GM21528 (cell line): ENCODE measurements at regions not wholly inside any gene's neighbourhood (a gene's known extent, or its start where the extent isn't known, plus 50 kb on each side); places are given as distances from the start of the nearest gene placed in this dataset.
A peak's percentile ranks its signal among the peaks of the same experiment; 100 is the strongest.

Source experiments
- ATAC-seq: cut with Tn5 transposase; IDR thresholded peaks from one replicate; pipeline ENCODE4 v1.9.1; 2021; ENCODE audit warnings: mild to moderate bottlenecking, moderate library complexity; ENCODE audit not compliant: unreplicated experiment, low FRiP score

DNA sequence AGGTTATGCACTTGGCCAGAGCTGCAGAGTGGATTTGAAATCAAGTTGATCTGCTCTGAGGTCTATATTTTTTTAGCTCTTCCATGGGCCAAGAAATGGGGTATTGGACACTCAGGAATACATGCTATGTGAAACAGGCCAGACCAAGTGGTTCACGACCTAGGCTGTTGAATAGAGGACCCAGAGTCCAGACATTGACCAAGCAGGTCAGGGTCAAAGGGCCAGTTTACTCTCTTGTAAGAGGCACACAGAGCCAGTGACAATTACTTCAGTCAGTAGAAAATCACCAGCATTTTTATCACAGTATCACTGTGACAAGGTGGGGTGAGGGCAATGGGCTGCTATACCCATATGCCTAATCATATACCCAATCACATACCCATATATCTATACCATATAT lies 320.6 kb upstream of the RORA start:
- no peak for ATAC-seq

DNA sequence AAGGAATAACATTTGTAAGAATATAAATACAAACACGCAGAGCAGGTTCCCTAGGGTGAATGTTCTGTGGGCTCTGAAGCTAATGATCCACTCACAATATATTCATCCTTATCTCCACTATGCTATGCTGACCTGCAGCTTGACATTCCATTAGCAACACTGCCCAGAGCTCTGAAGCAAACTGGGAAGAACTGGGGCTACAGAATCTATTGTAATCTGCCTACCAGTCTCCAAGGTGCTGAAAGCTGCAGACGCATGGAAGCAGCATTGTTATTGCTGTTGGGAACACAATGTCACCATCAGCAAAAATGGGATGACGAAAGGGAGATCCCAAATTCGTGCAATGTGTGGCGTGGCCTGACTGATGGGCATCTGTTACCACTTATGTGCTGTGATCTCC lies 316.7 kb upstream of the RORA start:
- ATAC-seq = no peak

DNA sequence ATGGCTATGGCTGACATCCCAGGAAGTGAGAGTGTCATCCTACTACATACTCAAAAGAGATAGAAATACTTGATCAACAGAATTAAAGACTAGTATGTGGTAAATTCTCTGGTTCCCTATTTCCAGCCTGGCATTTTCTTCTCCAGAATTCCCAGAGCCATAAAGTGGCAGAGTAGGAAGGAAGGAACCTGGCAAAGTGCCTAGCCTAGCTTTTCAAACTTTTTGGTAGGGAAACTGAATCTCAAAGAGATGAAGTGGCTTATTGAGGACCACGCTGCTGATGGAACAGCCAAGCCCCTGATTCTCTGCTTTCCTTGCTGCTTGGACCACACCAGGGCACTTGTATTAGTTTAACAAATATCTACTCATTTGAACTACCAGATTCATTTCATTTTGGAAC lies 312.4 kb upstream of the RORA start:
- ATAC-seq = no peak

DNA sequence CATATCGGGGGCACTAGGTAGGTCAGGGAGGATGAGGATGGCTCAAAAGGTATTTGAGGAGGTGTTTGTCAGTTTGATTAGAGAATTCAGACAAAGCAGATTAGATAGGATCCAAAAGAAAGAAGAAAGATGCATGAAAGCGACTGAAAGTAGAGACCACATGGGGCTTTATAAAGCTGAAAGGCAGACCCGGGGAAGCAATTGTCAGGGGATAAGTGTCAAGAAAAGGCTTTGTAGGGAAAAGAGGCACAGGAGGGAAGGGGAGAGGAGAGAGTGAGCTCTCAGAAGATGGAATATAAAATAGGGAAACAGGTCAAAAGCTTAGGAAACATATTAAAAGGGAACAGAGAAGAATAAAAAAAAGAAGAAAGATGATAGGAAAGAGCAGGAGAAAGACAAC lies 308.2 kb upstream of the RORA start:
- ATAC-seq = no peak

DNA sequence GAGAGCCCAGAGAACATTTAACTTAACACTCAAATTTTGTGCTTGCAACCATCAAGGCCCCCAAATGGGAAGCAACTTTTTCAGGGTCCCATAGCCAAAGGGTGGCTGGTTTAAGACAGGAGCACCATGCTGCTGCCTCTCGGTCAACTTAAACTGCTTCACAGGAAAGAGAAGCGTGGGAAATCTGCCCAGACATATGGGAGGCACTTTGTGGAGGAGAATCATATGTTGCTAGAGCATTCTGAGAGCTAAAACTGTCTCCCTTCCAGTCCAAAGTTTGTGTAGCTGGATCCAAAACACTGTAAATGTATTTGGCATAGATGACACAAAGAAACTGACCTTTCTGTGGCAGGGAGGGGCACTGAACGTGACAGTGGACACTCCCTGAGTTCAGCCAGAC lies 305.9 kb upstream of the RORA start:
- ATAC-seq = no peak

DNA sequence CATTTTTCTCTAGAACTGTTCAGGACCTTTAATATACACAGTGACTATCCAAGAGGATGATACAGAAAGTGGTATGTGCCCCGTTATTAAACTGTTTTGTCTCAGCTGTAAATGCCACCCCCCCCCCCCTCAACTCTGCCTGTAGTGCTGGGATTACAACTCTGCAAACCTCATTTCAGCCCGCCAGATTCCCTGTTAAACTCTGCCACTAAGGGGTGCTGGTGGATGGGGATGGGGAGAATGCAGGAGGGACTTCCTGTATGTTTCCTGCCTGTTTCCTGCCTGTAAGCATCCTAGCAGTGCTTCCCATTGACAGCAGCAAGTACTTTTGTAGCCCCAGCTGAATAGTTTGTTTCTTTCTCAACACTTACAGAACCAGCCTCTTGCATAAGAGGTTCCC lies 301.7 kb upstream of the RORA start:
- ATAC-seq = no peak

DNA sequence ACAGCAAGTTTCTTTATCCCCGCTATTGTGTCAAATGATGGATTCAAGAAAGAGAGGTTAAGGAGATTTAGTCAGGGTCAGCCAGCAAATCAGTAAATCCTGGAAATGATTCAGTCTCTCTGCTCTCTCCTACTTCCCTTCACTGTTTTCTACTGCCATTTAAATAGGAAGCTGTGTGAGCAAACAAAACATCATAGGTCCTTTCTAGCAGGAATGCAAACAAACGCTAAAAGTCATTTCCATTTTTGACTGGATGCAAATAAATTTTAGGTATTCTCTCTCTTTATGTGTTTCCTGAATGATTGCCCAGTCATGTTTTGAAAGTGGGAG lies 299.4 kb upstream of the RORA start:
- no peak for ATAC-seq

DNA sequence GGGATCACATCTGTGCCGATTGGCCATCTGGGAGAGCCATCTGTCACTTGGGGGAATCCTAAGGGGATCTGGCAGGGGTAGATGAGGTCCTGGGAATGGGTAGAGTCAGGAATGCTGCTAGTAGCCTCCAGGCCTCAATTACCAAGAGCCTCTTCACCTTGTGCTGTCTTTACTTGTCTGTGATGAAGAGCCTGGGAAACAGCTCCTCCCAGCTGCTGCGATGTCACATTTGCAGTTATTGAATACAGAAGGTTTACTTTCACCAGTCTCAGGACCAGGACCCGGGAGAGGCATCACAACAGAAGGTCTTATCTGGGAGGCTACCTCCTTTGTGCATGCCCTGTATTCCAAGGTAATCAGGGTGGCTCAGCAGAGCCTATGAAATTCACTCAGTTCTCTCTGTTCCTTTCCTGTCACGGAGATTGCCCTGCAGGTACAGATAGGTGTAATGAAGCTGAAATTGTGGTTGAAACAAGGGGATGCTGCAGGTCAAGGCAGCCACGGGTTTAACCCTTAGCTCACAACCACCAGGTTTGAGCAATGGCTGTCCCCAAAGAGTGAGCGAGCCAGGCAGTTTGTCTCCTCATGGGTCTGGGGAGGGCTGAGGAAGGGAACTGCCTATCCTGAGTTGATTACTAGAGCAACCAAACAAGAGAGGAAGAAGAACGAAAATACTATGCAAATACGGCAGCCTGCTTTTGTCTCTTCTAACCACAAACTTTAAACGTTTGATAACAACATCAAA lies 298.9 kb upstream of the RORA start:
- ATAC-seq = peak; percentile 63

DNA sequence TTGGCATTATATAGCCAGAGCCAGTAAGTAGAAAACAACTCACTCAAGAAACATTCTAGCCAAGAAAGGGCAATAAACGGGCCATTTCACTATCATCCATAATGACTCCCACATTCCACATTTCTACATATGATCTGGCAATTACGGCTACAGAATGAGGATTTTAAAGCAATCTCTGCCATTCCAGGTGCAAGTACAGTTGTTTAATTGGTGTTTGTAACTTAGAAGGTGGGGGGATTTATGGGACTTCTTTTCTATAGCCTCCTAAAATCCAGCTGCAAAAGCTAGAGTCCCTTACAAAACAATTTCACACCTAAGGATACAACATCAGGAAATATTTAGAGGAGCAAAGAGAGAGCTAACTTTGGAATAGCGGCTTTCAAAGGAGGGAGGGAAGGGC lies 295.4 kb upstream of the RORA start:
- no peak for ATAC-seq

DNA sequence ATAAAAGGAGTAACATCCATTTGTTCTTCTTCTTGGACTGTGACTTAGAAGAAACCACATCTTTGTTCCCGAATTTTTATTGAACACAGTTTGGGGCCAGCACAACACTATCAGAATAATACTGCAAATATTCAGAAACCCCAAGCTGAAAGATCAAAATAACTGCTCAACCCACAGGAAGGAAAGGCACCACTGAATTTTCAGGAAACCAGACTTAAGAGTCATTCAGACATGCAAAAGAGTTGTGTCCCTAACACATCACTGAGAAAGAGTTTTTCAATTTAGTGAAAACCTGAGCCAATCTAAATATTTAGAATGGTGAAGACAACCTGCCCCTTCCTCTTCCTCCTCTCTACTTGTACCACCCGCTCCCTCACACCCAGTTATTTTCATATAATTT lies 295.0 kb upstream of the RORA start:
- ATAC-seq = no peak

DNA sequence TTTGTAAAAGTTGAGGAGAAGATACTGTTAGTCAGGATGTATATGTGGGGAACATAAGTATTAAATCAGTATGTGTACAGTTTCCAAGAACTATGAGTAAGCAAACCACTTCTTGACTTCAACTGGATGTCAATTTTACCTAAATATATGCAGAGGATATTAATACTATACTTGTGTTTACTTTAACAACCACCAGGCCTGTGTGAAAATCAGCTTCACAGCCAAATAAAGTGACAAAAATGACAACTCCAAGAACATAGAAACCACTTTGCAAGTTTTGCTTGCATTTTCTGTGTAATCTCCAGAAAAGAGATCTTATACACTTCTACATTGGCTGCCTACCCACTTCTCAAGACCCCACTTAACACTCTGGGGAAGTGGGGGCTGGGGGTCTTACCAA lies 293.3 kb upstream of the RORA start:
- no peak for ATAC-seq

DNA sequence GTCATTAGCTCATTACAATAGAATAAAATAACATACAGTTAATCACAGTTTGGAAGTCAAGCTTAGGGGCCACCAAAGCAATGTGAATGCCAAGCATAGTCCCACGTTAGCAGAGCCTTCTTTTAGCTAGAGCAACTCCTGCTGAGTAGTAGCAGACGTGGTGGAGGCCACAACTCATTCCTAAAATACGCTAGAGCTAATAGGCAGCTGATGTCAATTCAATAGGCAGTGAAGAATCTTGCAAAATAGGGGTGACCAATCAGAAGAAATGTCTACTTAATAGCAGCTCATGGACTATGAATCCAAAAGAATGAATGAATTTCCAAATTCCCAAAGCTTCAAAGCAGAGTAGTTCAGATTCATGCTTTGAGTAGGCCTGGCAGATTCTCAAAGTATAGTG lies 292.9 kb upstream of the RORA start:
- no peak for ATAC-seq

DNA sequence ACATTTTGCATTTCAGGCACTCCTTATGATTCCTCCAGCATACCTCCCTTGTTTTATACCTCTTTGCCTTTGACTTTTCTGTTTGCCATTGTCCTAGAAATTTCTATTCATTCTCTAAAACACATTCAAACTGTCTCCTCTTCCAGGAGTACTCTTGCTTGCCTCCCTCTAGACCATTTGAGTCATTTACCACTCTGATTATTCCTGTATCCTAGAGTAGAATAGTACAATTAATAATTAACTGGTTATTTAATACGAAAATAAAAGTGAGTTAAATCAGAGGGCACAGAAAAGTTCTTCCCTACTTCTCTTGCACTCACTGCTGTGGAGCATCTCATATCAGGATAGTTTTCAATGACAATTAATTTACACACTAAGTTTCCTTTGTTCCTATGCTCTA lies 290.2 kb upstream of the RORA start:
- no peak for ATAC-seq

DNA sequence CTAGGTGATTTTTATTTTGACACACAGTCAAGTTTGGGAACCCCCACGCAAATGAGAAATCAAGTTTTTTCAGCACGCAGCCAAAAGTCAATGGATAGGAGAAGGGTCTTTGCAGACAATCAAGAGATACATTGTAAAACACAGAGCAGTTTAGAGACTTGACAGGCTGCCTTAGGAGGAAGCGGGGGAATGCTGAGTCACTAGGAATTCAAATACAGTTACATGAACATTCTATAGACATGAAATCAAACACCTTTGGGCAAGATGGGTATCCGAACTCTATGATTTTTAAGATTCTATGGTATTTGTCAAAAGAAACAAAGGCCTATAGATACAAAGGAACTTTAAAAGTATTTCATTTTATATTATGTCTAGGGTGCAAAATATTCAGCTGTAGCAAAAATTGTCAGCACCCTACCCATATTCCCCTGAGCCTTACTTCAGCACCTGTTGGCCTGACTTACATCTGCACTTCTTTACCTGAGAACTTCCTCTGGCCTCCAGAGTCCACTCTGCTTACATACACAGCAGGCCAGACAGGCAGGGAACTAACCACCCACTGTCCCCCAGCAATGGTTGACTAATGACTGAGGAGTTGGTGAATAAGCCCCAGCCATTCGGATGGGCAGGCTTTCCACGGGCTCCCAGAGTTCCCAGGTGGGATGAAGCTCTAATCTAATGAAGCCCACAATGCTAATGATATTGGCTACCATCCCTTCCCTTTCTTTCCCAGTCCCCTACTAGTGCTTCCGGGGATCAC lies 289.3 kb upstream of the RORA start:
- ATAC-seq = no peak

DNA sequence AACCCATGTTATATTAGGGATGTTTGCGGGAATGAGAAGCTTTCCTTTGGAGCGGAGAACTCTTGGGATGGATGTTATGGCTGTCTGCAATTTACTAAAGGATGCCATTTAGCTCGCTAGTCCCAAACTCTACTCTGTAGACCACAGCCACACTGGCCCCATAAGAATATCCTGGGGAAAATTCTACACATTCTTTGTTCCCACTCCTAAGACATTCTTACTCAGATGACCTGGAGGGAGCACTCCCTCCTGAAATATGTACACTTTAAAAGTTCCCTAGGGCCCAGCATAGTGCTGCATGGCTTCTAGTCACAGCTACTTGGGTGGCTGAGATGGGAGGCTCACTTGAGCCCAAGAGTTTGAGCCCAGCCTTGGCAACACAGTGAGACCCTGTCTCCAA lies 288.7 kb upstream of the RORA start:
- ATAC-seq = no peak

DNA sequence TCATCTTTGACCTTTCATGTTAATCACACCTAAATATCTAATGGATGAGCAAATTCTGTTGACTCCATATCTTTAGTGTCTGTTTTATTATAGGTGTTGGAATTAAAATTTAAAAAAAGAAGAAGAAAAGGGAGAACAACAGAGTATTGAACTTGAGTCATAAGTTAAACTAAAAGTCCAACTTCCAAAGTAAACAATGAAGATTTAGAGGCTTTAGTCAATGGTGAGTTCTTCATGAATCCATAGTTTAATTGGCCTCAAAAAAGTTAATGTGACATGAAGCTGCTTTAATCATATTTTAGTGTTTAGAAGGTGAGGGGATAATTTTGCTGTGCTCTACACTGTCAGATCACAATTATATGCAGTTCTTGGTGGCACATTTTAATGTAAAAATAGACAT lies 288.2 kb upstream of the RORA start:
- ATAC-seq = no peak

DNA sequence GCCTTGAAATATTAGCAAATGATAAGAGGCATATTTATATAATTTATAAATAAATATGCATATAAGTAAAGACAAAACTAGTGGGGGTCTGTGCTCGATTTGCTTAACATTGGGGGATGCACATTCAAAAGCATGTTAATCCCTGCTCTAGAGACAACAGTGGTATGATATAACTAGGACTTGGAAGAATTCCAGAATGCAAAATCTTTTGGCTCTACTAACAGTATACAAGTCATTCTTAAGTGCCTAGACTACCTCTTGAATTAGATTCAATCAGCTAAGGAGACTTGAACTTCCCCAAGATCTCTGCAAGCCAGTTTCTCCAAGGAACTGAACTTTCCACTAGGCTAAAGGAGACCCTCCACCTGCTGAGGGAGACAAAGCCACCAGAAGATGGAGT lies 282.7 kb upstream of the RORA start:
- no peak for ATAC-seq

DNA sequence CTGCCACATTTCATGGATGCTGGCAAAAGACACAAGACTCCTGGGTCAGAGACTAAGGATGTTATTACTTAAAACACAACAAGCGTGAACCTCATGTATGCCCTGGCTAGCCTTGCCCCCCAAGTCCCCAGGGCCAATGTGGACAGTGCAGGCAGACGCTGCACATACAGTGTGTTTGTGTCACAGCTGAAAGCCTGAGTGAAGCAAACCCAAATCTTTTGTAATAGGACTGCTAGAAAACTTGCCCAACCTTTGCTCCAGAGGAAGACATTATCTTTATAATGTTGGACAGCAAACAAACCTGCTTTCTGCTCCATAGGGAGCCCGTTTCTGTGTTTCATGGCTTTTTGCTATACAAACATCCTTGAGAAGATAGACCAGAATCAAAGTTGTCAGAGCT lies 282.0 kb upstream of the RORA start:
- no peak for ATAC-seq

DNA sequence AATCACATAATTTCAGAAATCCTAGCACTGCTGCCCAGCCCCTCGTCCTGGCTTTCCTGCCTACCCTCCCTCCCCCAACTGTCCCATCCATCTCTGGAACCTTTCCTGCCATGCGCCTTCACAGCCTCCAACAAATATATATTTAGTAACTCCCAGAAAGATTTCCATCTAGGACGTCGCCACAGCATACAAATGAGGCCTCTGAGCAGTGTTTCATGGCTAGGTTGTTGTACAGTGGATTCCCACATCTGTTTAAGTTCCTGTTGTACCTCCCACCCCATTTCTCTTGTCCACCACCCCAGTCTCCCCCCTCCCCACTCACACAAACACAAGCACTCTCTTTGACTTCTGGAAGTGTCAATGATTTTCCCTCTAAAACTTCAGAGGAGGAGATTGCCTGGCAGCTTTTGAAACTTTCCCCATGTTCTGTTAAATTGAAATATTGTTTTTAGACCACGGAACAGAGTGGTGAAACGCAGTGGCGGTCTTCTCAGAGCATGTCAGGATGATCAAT lies 280.3 kb upstream of the RORA start:
- no peak for ATAC-seq

DNA sequence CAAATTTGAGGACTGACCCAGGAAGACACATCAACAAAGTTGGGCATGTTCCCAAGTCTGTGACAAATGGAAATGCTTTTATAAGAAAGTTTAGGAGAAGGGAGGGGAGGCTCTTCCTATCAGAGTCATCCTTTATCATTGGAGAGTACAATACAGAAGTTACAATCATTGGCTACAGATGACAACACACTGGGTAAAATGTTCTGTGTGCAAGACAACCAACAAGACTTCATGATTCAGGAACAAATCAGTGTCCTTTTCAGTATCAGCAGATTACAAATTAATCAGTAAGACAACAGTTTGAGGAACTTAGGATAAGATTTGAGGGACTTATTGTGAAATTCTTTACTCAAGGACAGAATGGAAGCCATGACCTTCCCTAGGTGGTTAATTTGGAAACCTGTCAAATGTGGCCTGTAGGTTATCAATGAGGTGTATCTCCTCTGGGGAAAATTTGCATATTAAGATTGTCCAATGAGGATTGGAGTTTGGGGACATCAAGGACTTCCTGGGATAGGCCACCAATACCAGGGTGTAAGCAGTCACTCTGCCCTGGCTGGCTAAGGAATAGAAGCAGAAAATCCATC lies 274.4 kb upstream of the RORA start:
- ATAC-seq = no peak

DNA sequence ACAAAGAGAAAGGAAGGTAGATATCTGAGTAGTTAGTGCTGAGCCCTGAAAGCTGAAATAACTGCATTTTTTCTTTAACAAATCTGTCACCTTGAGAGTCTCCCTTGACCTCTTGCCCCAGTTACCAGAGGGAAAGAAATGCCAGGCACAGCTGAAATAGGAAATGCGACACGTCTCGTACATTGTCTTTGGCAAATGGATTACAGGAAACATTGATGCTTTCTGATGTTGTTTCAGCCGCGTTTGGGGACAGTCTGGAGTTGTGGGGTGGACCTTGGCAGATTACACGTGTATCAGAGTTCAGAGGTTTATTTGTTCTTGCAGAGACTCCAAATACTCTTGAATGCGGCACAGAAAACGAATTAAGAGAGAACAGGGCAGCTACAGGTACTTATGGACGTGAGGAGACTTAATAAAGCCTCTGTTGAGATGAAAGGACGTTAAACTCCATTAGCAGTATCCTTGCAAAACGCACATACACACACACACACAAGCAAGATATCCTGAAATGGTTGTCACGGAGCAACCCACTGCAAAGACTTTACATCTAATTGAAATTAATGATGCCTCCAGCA lies 272.8 kb upstream of the RORA start:
- ATAC-seq = no peak
